Fibroblast of lung (primary cell): ENCODE measurements at regions not wholly inside any gene's neighbourhood (a gene's known extent, or its start where the extent isn't known, plus 50 kb on each side); places are given as distances from the start of the nearest gene placed in this dataset.

Experiments
- DNase-seq, 2 donors: peaks; one replicate each; pipeline versions ENCODE4 v3.0.0 to v3.0.0-alpha.2; 2010; ENCODE audit warnings: low read depth in 2 of 2
- H2AFZ ChIP-seq: 2 replicates; pipeline ENCODE4 v1.5.1; 2012; ENCODE audit warnings: low read length, control low read depth, inconsistent platforms
- H3K27ac ChIP-seq: 2 replicates; pipeline ENCODE4 v1.5.1; 2011; ENCODE audit warnings: low read length, control low read depth; ENCODE audit not compliant: insufficient read depth
- H3K27me3 ChIP-seq: 2 replicates; pipeline ENCODE4 v1.5.1; 2011; ENCODE audit warnings: mild to moderate bottlenecking, low read length; ENCODE audit not compliant: control insufficient read depth, insufficient read depth
- H3K36me3 ChIP-seq: 2 replicates; pipeline ENCODE4 v1.5.1; 2011; ENCODE audit warnings: low read length; ENCODE audit not compliant: control insufficient read depth, insufficient read depth
- H3K4me1 ChIP-seq: 2 replicates; pipeline ENCODE4 v1.5.1; 2011; ENCODE audit warnings: low read length; ENCODE audit not compliant: control insufficient read depth, insufficient read depth; ENCODE audit errors: extremely low read depth
- H3K4me2 ChIP-seq: 2 replicates; pipeline ENCODE4 v1.5.1; 2011; ENCODE audit warnings: low read length, control low read depth; ENCODE audit not compliant: insufficient read depth; ENCODE audit errors: extremely low read depth
- H3K4me3 ChIP-seq, 4 experiments: fragments of 200-600 bp in 1 of 4; sonication (generic) in 1 of 4; replicated peaks in 1 of 4; 2 replicates each; pipeline ENCODE4 v1.5.1; 2011 to 2016; ENCODE audit warnings: low read length in 4 of 4, low read depth in 3 of 4, mild to moderate bottlenecking in 3 of 4, control low read depth in 2 of 4, inconsistent platforms in 1 of 4, mixed read lengths in 1 of 4; ENCODE audit not compliant: insufficient read depth in 1 of 4; ENCODE audit errors: control extremely low read depth in 1 of 4
- H3K79me2 ChIP-seq: 2 replicates; pipeline ENCODE4 v1.5.1; 2012; ENCODE audit warnings: mild to moderate bottlenecking, low read length, inconsistent platforms; ENCODE audit not compliant: control insufficient read depth, insufficient read depth
- H3K9ac ChIP-seq: 2 replicates; pipeline ENCODE4 v1.5.1; 2011; ENCODE audit warnings: mild to moderate bottlenecking, low read length, control low read depth; ENCODE audit not compliant: insufficient read depth
- H3K9me3 ChIP-seq: 2 replicates; pipeline ENCODE4 v1.5.1; 2012; ENCODE audit warnings: low read depth, low read length; ENCODE audit not compliant: control insufficient read depth, insufficient read depth
- H4K20me1 ChIP-seq: 2 replicates; pipeline ENCODE4 v1.5.1; 2011; ENCODE audit warnings: low read length; ENCODE audit not compliant: control insufficient read depth, insufficient read depth; ENCODE audit errors: extremely low read depth
- EZH2 ChIP-seq: IDR thresholded peaks from 2 replicates; pipeline ENCODE4 v1.5.1; 2012; ENCODE audit warnings: low read length, control low read depth, mild to moderate bottlenecking; ENCODE audit errors: missing control alignments
- TF ChIP-seq, protein P1 (sequence below), 2 donors: IDR thresholded peaks in 1 of 2; conservative IDR thresholded peaks in 1 of 2; 1 replicate in 1 of 2; 2 replicates in 1 of 2; pipeline ENCODE4 v1.5.1; 2011 to 2012; ENCODE audit warnings: low read length in 2 of 2, control low read depth in 1 of 2, inconsistent platforms in 1 of 2, low read depth in 1 of 2, mild to moderate bottlenecking in 1 of 2

DNA sequence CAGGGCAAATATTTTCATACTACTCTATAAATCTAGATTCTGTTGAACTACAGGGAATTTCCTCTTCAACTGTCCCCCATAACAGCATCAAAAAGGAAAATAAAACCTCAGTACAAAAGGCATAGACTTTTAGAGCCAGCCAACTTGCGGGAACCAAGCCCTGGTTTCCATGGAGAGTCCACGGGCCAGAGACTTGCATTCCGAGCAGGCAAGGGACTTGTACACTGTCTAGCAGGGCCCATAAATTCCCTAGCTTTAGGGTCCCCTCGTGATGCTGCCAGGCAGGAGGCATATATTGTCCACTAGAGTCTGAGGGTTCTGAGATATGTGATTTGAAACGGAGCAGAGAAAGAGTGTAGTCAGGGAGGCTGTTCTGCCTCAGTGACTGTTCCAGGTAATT is 153.1 kb upstream of the SLC14A2 start:
- no peaks in the 10 kb centered on the region for H3K79me2 ChIP-seq
- no peaks in the 10 kb centered on the region for H3K36me3 ChIP-seq
- H3K27ac ChIP-seq, result no peak overlapping the region
- H3K9me3 ChIP-seq, result no peaks in the 10 kb centered on the region
- peaks cover 4% of the 10 kb centered on the region for H3K27me3 ChIP-seq
- no peak overlapping the region for H3K9ac ChIP-seq
- H4K20me1 ChIP-seq, result no peaks in the 10 kb centered on the region
- TF ChIP-seq EZH2, result no peak
- TF ChIP-seq, protein P1, sequence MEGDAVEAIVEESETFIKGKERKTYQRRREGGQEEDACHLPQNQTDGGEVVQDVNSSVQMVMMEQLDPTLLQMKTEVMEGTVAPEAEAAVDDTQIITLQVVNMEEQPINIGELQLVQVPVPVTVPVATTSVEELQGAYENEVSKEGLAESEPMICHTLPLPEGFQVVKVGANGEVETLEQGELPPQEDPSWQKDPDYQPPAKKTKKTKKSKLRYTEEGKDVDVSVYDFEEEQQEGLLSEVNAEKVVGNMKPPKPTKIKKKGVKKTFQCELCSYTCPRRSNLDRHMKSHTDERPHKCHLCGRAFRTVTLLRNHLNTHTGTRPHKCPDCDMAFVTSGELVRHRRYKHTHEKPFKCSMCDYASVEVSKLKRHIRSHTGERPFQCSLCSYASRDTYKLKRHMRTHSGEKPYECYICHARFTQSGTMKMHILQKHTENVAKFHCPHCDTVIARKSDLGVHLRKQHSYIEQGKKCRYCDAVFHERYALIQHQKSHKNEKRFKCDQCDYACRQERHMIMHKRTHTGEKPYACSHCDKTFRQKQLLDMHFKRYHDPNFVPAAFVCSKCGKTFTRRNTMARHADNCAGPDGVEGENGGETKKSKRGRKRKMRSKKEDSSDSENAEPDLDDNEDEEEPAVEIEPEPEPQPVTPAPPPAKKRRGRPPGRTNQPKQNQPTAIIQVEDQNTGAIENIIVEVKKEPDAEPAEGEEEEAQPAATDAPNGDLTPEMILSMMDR (conservative IDR thresholded peaks at IDR 0.05 in 1 of 2, IDR thresholded peaks at IDR 0.05 in 1 of 2; ENCODE audit: low read depth in 1 of 2, low read length in 2 of 2), result no peak
- no peak for DNase-seq
- no peak overlapping the region for H3K4me2 ChIP-seq
- H2AFZ ChIP-seq, result no peak overlapping the region
- no peak overlapping the region for H3K4me3 ChIP-seq
- no peaks in the 10 kb centered on the region for H3K4me1 ChIP-seq

DNA sequence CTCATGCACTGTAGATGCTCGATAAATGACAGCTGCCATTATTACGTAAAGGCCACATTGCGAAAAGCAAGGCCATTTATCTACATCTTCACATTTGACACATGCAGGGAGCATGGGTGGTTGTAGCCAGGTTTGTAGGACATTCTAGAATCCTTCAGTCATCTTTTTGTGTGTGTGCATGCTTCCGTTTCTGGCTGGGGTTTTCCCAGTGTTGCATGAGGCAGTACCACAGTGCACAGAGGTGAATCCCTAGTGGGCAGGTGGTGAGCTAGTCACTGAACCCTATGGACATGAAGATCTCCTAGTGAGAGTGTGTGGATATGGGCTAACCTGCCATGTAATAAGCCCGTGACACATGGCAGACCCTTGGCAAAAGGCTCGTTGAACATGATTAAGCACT is 151.8 kb upstream of the SLC14A2 start:
- Histone ChIP-seq H3K9me3 (no peaks in the 10 kb centered on the region), H3K36me3 (no peaks in the 10 kb centered on the region), H3K27me3 (peaks cover 4% of the 10 kb centered on the region), H3K4me1 (no peaks in the 10 kb centered on the region), H2AFZ (no peak overlapping the region), H3K27ac (no peak overlapping the region), H3K4me2 (no peak overlapping the region), H4K20me1 (no peaks in the 10 kb centered on the region), H3K9ac (no peak overlapping the region), H3K4me3 (no peak overlapping the region), H3K79me2 (no peaks in the 10 kb centered on the region)
- DNase-seq, result no peak
- TF ChIP-seq, protein P1 (conservative IDR thresholded peaks at IDR 0.05 in 1 of 2, IDR thresholded peaks at IDR 0.05 in 1 of 2; ENCODE audit: low read depth in 1 of 2, low read length in 2 of 2), result no peak
- no peak for TF ChIP-seq EZH2

DNA sequence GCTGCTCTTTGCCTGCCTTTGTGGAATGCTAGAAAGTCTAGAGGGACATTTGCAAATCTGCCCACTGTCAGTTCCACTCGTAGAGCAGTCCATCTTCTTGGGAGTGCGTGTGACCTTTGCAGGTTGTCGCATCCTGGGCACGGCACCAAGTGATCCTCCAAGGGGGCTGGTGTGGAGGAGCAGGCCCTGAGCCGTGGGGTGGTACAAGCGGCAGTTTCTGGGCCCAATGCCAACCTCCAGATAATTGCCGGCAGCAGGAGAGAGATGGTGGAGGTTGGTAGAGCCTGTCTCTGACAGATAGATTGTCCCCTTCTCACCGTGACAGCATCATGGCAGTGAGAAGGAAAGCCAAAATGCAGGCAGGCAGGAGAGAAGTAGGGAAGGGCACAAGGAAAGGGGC is 150.7 kb upstream of the SLC14A2 start:
- Histone ChIP-seq H3K9me3 (no peaks in the 10 kb centered on the region), H3K36me3 (no peaks in the 10 kb centered on the region), H3K4me3 (no peak overlapping the region), H3K4me2 (no peak overlapping the region), H3K27ac (no peak overlapping the region), H3K27me3 (peaks cover 6% of the 10 kb centered on the region), H2AFZ (no peak overlapping the region), H3K9ac (no peak overlapping the region), H3K79me2 (no peaks in the 10 kb centered on the region), H4K20me1 (no peaks in the 10 kb centered on the region), H3K4me1 (no peaks in the 10 kb centered on the region)
- TF ChIP-seq, protein P1 (conservative IDR thresholded peaks at IDR 0.05 in 1 of 2, IDR thresholded peaks at IDR 0.05 in 1 of 2; ENCODE audit: low read depth in 1 of 2, low read length in 2 of 2), result no peak
- no peak for DNase-seq
